T-helper 1 cell treated with Interleukin-12 subunit alpha and Interleukin-12 subunit beta and Interleukin-4 antibody, amounts not matched to agents 30 μg/mL and 1 μg/mL, for 36 hours (primary cell): ENCODE measurements at regions not wholly inside any gene's neighbourhood (a gene's known extent, or its start where the extent isn't known, plus 50 kb on each side); places are given as distances from the start of the nearest gene placed in this dataset.
"Not testable (repeated sequence)": the region's sequence is repeated elsewhere in the genome, so short reads cannot be mapped to it uniquely, and the experiment has no call there.

Source experiments
- H3K27ac Mint-ChIP-seq: one replicate; pipeline ENCODE4 v1.8.0; 2021; ENCODE audit warnings: mild to moderate bottlenecking, mixed read lengths
- H3K27me3 Mint-ChIP-seq: one replicate; pipeline ENCODE4 v1.8.0; 2021; ENCODE audit warnings: low read depth, mixed read lengths
- H3K36me3 Mint-ChIP-seq: one replicate; pipeline ENCODE4 v1.8.0; 2021; ENCODE audit warnings: low read depth, mixed read lengths
- H3K4me1 Mint-ChIP-seq: one replicate; pipeline ENCODE4 v1.8.0; 2021; ENCODE audit warnings: low read depth, mixed read lengths
- H3K4me3 Mint-ChIP-seq: one replicate; pipeline ENCODE4 v1.8.0; 2021; ENCODE audit warnings: mild to moderate bottlenecking, moderate library complexity, mixed read lengths
- H3K9me3 Mint-ChIP-seq: one replicate; pipeline ENCODE4 v1.8.0; 2021; ENCODE audit warnings: mixed read lengths

DNA sequence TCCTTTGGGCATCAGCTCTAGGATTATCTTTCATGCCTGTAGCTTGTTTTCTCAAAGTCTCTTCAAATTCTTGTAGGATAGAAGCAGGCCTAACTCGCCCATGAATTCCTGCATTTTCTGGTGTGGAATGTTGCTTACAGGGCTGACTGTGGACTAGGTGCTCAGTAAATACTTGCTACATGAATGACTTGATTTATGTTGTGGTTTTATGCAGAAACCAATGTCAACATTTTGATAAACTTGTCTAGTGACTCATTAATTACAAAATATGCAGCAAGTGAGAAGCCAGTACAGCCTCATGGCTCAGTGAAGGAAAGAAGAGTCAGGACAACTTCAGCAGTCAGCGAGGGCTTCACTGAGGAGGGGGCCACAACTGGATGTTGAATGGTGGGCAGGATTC lies 110.6 kb upstream of the SIX2 start:
- peaks cover 4% of the 10 kb centered on the region for H3K27me3 Mint-ChIP-seq
- no peaks in the 10 kb centered on the region for H3K36me3 Mint-ChIP-seq
- no peak overlapping the region for H3K4me3 Mint-ChIP-seq
- H3K27ac Mint-ChIP-seq, result no peak overlapping the region
- H3K4me1 Mint-ChIP-seq, result no peaks in the 10 kb centered on the region
- no peaks in the 10 kb centered on the region for H3K9me3 Mint-ChIP-seq

DNA sequence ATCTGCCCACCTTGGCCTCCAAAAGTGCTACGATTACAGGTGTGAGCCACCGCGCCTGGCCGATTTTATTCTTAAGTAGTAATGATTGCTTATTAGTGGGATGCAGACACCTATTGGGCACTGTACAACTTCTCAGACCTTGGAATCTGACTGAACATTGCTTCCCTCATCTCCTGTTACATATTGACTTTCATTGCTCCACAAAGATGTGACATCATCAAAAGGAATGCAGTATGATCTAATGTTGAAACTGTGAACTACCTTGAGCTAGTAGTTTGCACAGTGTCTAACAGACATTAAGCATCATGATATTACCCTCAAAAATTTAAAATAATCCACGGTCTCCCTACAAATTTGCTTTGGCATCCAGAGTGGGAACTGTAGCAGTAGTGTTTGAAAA lies 109.8 kb upstream of the SIX2 start:
- H3K27ac Mint-ChIP-seq, result no peak overlapping the region
- no peaks in the 10 kb centered on the region for H3K36me3 Mint-ChIP-seq
- no peak overlapping the region for H3K4me3 Mint-ChIP-seq
- no peaks in the 10 kb centered on the region for H3K9me3 Mint-ChIP-seq
- peaks cover 4% of the 10 kb centered on the region for H3K27me3 Mint-ChIP-seq
- H3K4me1 Mint-ChIP-seq, result no peaks in the 10 kb centered on the region

DNA sequence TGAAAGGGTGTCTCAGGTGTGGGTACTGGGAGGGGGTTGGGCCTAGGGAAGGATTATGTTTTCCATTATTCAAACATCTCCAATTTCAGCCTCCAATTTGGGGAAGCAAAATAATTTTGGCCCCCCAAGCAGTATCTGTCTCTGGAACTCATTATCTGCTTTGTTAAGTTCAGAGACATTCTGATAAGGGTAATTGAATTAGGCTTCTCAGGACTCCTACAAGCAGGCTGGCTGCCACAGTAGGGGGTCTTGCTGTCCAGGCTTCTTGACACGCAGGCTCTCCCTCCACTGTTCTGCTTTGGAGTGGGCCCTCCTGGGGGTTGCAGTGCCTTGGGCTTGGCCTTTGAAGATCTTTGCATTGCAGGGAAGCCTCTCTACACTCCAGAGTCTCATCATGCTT lies 108.1 kb upstream of the SIX2 start:
- H3K9me3 Mint-ChIP-seq, result no peaks in the 10 kb centered on the region
- no peaks in the 10 kb centered on the region for H3K36me3 Mint-ChIP-seq
- H3K27ac Mint-ChIP-seq, result no peak overlapping the region
- no peaks in the 10 kb centered on the region for H3K4me1 Mint-ChIP-seq
- no peak overlapping the region for H3K4me3 Mint-ChIP-seq
- H3K27me3 Mint-ChIP-seq, result peaks cover 4% of the 10 kb centered on the region

DNA sequence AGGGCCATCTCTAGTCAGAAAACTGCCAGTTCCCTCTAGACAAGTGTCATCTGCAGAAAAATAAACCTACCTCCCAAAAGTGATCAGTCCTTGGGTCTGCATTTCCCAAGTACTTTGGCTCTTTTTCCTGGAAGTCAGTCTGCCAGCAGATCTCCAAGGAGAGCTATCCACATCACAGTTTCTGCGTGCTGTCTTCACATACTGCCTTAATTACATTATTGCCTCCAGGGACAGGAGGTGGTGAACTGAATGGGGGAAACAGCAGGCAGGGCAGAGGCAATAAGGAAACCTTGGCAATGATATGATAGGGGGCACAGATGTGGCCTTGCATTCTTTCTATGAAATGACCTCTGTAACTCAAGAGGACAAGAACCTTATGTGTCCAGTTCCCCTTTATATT lies 105.9 kb upstream of the SIX2 start:
- no peak overlapping the region for H3K27ac Mint-ChIP-seq
- no peaks in the 10 kb centered on the region for H3K36me3 Mint-ChIP-seq
- no peak overlapping the region for H3K4me3 Mint-ChIP-seq
- no peaks in the 10 kb centered on the region for H3K9me3 Mint-ChIP-seq
- H3K4me1 Mint-ChIP-seq, result no peaks in the 10 kb centered on the region
- H3K27me3 Mint-ChIP-seq, result peaks cover 3% of the 10 kb centered on the region

DNA sequence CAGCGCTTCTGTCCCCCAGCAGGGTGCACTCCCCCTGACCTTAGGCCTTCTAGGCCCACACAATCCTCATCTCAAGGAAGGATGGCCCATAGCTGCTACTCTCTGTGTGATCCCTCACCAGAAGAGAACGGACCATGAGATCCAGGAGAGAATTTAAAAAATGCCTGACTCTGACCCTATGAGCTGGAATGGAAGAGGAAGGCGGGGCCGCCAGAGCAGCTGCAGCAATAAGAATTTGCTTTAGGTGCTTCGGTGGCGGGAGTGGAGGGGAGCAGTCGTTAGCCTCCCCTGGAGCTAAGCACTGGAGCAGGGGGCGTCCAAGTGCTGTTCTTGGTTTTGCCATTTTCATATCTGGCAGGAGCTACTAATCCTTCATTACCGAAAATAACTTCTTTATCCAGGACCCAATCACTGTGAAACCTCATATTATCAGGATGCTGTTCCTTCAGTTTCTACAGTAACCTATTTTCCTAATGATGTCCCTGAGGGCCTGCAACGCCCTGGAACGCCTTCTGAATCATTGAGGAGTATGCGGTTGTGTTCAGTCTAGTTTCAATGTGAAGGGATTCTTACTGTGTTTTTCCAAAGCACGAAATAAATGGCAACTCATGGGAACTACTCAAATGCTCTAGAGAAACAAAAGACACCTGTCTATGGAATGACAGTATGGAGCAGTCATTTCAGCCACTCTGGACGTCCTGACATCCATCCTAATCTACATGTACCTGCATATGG lies 105.1 kb upstream of the SIX2 start:
- Mint-ChIP-seq H3K27ac (no peak overlapping the region), H3K4me1 (no peaks in the 10 kb centered on the region), H3K4me3 (no peak overlapping the region), H3K27me3 (no peaks in the 10 kb centered on the region), H3K36me3 (no peaks in the 10 kb centered on the region), H3K9me3 (no peaks in the 10 kb centered on the region)

DNA sequence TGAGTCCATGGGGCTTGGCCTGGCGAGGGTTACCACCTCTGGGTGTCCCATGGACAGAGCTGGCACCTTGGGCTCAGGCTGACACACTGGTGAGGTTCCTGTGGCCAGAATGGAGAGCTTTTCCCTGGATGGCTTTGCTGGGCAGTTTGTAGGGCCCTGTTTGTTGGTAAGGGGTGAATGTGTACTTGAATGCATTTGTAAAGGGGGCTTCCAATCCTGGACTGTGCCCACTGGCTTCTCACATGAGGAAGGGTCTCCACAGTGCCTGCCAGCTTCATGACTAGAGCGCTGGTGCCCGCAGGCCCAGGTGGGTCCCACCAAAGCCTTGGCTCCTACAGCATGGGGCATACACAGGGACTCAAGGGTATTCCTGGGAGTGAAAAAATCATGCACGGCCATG lies 103.5 kb upstream of the SIX2 start:
- Mint-ChIP-seq H3K27me3 (no peaks in the 10 kb centered on the region), H3K4me3 (no peak overlapping the region), H3K4me1 (no peaks in the 10 kb centered on the region), H3K27ac (no peak overlapping the region), H3K36me3 (no peaks in the 10 kb centered on the region), H3K9me3 (no peaks in the 10 kb centered on the region)

DNA sequence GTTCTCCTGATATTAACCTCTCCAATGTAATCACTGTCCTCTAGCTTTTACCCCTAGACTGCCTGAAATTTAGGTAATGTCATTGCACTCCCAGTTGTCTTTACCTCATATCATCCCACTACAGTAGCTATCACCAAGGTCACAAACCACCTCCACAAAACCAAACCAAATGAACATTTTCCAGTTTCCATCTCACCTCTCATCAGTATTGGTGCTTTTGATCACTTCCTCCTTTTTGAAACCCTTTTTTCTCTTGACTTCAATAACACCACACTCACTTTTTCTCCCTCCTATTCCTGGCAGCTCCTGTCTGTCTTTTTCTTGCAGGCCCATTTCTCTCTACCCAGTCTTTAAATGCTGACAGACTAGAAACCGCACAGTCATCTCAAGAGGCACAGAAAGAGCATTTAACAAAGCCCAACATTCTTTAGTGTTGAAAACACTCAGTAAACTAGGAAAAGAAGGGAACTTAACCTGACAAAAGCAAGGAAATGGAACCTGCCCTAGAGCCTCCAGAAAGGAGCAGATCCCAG lies 95.9 kb upstream of the SIX2 start:
- Mint-ChIP-seq H3K4me3 (no peak overlapping the region), H3K9me3 (no peaks in the 10 kb centered on the region), H3K36me3 (no peaks in the 10 kb centered on the region), H3K27ac (no peak overlapping the region), H3K27me3 (peaks cover 7% of the 10 kb centered on the region), H3K4me1 (no peaks in the 10 kb centered on the region)

DNA sequence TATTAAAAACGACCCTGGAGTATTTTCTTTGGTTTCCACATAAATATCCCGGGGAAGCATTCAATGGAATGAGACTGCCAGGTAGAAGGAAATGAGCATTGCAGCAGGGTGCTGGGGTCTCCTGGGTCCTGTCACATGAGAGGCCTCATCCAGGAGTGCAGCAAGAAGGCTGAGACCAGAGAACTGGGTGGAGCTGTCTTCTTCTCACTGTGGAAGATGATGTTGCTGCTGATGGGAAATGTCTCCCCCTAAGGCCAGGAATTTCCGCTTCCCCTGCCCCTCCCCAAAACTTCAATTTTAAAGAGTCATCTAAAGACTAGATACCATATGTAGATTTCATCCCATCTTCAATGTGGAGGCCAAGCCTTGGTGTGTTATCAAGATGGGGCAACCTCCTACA lies 95.2 kb upstream of the SIX2 start:
- Mint-ChIP-seq H3K27ac (no peak overlapping the region), H3K4me3 (no peak overlapping the region), H3K27me3 (peaks cover 7% of the 10 kb centered on the region), H3K36me3 (no peaks in the 10 kb centered on the region), H3K9me3 (no peaks in the 10 kb centered on the region), H3K4me1 (no peaks in the 10 kb centered on the region)

DNA sequence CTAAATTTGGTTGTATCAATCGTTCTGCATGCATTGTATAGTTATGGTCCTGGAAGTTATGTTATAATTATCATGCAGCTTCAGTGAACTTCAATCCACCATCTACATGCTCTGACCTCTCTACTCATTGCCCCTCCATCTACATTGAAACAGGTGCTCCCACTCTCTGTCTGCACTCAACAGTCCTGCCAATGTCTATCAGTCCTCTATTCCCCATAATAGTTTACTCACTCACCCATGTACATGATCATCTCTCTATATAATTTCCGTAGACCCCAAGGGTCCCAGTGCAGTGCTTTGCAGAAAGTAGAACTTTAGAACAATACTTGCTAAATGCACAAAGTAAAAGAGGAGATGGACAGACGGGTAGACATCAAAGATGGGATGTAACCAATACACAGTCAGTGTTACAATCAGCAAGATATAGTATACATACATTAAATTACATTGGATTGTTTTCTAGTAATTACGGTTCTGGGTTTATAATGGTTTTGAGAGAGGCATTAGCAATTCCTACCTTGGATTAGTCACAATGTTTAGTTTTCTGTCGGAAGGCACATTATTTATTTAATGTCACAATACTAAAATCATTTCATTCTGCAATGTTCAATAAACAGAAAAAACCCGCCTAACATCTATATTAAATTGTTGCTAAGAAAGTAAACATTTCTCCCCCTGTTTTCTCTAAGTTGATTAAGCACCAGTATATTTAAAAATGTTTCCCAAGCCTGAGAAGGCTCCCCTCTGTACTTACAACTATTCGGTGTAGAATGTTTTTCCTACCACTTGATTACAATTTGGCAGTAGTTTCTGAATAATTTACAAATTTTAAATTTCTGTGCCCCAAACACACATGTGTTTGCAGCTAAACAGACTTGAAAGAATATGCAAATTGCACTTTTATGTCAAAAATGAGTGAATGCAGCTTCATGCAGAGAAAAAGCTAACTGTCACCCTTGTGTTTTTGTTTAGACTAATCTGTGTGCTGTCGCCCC lies 94.4 kb upstream of the SIX2 start:
- Mint-ChIP-seq H3K27ac (no peak overlapping the region), H3K4me3 (no peak overlapping the region), H3K9me3 (no peaks in the 10 kb centered on the region), H3K4me1 (no peaks in the 10 kb centered on the region), H3K27me3 (peaks cover 7% of the 10 kb centered on the region), H3K36me3 (no peaks in the 10 kb centered on the region)

DNA sequence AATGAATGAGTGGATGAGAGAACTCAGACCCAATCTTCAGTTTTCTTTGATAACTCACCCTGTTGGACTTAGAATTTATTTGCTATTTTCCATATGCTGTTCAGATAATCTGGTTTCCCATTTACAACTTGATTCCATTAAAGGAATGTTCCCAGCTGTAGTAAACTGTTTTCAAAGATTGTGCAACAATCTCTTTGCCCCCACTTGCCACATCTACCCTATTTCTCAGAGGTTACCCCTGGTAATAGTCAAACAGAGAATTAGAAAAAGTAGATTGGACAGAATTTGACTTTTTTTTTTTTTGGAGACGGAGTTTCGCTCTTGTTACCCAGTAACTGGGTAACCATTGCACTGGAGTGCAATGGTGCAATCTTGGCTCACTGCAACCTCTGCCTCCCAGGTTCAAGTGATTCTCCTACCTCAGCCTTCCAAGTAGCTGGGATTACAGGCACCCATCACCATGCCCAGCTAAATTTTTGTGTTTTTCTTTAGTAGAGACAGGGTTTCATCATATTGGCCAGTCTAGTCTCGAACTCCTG lies 93.4 kb upstream of the SIX2 start:
- no peak overlapping the region for H3K27ac Mint-ChIP-seq
- H3K9me3 Mint-ChIP-seq, result no peaks in the 10 kb centered on the region

DNA sequence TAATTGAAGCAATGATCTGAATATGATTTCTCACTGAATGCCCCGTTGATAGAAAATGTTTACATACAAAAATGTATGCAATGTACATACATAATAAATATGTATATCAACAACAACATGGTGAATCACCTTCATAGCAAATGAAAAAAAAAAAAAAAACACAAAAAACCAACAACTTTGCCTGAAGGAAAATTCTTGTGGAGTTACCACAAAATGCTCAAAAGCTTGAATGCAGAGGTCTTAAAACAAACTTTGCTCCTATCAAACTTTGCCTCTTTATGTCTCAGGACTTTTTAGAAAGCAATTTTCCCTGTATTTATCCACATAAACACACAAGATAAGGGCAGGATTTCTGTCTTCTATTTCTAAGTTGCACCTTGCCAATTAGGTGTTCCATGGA lies 92.9 kb upstream of the SIX2 start:
- Mint-ChIP-seq H3K27ac (no peak overlapping the region), H3K4me3 (no peak overlapping the region), H3K9me3 (no peaks in the 10 kb centered on the region), H3K27me3 (peaks cover 4% of the 10 kb centered on the region), H3K4me1 (no peaks in the 10 kb centered on the region), H3K36me3 (no peaks in the 10 kb centered on the region)

More for the DNA sequence above, 93.4 kb upstream of the SIX2 start:
- Mint-ChIP-seq H3K36me3 (no peaks in the 10 kb centered on the region), H3K4me1 (no peaks in the 10 kb centered on the region), H3K4me3 (no peak overlapping the region), H3K27me3 (peaks cover 7% of the 10 kb centered on the region)

DNA sequence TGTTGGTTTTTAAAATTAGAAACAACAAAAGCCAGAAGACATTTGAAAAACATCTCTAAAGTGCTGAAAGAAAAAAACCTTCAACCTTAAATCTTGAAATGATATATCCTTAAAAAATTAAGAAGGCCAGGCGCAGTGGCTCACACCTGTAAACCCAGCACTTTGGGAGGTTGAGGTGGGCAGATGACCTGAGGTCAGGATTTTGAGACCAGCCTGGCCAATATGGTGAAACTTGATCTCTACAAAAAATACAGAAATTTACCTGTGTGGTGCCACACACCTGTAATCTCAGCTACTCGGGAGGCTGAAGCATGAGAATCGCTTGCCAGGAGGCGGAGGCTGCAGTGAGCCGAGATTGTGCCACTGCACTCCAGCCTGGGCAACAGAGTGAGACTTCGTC lies 87.7 kb upstream of the SIX2 start:
- Mint-ChIP-seq H3K4me3 (no peak overlapping the region), H3K27ac (no peak overlapping the region), H3K27me3 (peaks cover 6% of the 10 kb centered on the region), H3K36me3 (no peaks in the 10 kb centered on the region), H3K4me1 (no peaks in the 10 kb centered on the region), H3K9me3 (no peaks in the 10 kb centered on the region)

DNA sequence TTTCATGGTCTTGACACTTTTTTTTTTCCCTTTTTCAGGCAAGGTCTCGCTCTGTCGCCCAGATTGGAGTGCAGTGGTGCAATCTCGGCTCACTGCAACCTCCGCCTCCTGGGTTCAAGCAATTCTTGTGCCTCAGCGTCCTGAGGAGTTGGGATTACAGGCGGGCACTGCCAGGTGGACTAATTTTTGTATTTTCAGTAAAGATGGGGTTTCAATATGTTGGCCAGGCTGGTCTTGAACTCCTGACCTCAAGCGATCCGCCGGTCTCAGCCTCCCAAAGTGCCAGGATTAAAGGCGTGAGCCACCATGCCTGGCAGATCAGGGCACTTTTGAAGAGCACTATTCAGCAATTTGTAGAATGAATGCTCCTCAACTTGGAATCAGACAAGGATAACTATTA lies 86.8 kb upstream of the SIX2 start:
- not testable (repeated sequence) for H3K4me1 Mint-ChIP-seq, H3K27ac Mint-ChIP-seq, H3K27me3 Mint-ChIP-seq, H3K36me3 Mint-ChIP-seq, H3K9me3 Mint-ChIP-seq, H3K4me3 Mint-ChIP-seq

DNA sequence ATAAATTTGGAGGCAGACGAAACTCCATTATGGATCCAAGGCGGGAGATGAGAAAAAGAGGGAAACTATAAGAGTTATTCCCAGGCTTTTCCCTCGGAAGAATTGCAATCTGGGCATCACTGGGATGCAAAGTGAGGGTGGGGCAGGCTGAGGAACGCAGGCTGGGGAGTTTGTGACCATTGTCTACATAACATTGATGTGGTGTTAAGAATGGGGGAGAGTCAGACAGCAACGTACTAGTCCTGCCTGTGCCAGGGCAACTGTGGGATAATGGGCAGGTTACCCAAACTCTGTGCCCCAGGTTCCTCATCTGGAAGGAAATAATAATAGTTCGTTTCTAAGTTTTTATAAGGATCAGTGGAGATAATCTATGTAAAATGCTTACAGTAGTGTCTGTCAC lies 84.4 kb upstream of the SIX2 start:
- Mint-ChIP-seq H3K27me3 (peaks cover 6% of the 10 kb centered on the region), H3K36me3 (no peaks in the 10 kb centered on the region), H3K27ac (no peak overlapping the region), H3K9me3 (no peaks in the 10 kb centered on the region), H3K4me3 (no peak overlapping the region), H3K4me1 (no peaks in the 10 kb centered on the region)

DNA sequence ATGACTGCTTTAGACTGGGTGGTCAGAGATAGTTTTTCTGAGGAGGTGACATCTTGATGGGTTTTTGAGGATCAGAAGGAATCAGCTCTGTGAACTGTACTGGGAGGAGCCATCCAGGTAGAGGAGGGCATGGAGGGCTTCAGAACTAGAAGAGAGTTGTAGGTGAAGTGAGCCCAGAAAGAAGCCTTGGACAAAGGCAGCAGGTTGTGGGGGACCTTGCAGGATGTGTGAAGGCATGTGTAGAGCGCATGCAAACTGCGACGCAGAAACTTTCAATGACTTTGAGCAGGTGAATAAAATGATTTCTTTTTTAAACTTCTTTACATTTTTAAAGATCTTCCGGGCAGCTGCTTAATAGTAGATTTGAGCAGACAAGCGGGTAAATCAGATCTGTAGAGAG lies 83.9 kb upstream of the SIX2 start:
- no peaks in the 10 kb centered on the region for H3K36me3 Mint-ChIP-seq
- H3K27ac Mint-ChIP-seq, result no peak overlapping the region
- H3K4me1 Mint-ChIP-seq, result no peaks in the 10 kb centered on the region
- no peaks in the 10 kb centered on the region for H3K9me3 Mint-ChIP-seq
- no peak overlapping the region for H3K4me3 Mint-ChIP-seq
- H3K27me3 Mint-ChIP-seq, result peaks cover 6% of the 10 kb centered on the region
